ENCODE measurements at regions not wholly inside any gene's neighbourhood (a gene's known extent, or its start where the extent isn't known, plus 50 kb on each side); places are given as distances from the start of the nearest gene placed in this dataset.
"Not testable (repeated sequence)": the region's sequence is repeated elsewhere in the genome, so short reads cannot be mapped to it uniquely, and the experiment has no call there.

DNA sequence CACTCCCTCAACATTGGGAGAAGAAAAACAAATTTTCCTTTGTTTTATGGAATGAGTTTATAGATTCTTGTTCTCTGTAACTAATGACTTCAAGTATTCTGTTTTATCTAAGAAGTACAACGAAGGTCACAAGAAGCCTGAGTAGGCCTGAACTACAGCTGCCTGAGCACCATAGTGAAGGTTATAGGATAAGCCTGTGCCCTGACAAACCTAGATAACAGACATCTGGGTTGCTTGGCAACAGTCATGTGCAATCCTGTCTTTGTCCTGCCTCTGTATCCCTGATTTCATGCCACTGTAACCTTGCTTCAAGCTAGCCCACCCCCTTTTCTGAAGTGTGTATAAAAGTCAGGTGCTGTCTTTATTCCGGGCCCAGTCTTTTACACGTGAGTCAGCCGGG lies 520.8 kb downstream of the KCNJ18 start:
- not testable (repeated sequence) for H3K27ac Mint-ChIP-seq; DNase-seq (ENCODE audit: low spot score in 2 of 2); H3K9me3 Mint-ChIP-seq; H3K36me3 Mint-ChIP-seq; ATAC-seq

GRCh38 chr17:22217135-22217534 lies 524.8 kb downstream of the KCNJ18 start:
- H3K27ac Mint-ChIP-seq = no peak overlapping the region
- no peak for ATAC-seq
- H3K36me3 Mint-ChIP-seq = peaks cover 0 to 10% of the 10 kb centered on the region in 2 donors
- H3K9me3 Mint-ChIP-seq = peaks cover 8% of the 10 kb centered on the region in 2 donors
- no peak for DNase-seq (ENCODE audit: low spot score in 2 of 2)

DNA sequence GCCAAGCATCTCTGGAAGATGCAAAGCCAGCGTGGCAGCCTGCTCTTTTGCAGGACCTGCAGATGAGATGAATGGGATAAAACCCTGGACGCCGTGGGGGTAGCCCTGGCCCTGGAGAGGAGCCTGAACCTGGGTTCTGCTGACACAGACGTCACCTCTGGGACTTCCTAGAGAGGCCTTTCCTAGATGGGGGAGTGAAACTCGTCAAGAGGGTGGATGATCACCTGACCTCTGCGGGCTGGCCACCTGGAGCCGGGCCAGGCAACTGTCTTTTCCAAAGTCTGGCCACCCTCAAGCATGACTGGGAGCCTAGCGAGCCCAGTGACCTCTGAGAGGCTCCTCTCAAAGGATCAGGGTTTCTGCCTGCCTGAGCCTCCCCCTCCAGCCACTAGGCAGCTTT lies 529.0 kb downstream of the KCNJ18 start:
- Mint-ChIP-seq H3K36me3 (peaks cover 0 to 6% of the 10 kb centered on the region in 2 donors), H3K27ac (no peak overlapping the region), H3K9me3 (peaks cover 4 to 5% of the 10 kb centered on the region in 2 donors)
- DNase-seq (ENCODE audit: low spot score in 2 of 2) (no peak), ATAC-seq (no peak)

- peaks cover 3 to 10% of the 10 kb centered on the region in 2 donors for H3K9me3 Mint-ChIP-seq
- not testable (repeated sequence) for ATAC-seq; H3K36me3 Mint-ChIP-seq; DNase-seq (ENCODE audit: low spot score in 2 of 2); H3K27ac Mint-ChIP-seq
Observed at GRCh38 chr17:22226477-22226876, 534.2 kb downstream of the KCNJ18 start.

- not testable (repeated sequence) for DNase-seq (ENCODE audit: low spot score in 2 of 2); H3K27ac Mint-ChIP-seq; H3K36me3 Mint-ChIP-seq; ATAC-seq
- H3K9me3 Mint-ChIP-seq = peaks cover 3 to 10% of the 10 kb centered on the region in 2 donors
Observed at GRCh38 chr17:22226932-22227331, 534.6 kb downstream of the KCNJ18 start.

DNA sequence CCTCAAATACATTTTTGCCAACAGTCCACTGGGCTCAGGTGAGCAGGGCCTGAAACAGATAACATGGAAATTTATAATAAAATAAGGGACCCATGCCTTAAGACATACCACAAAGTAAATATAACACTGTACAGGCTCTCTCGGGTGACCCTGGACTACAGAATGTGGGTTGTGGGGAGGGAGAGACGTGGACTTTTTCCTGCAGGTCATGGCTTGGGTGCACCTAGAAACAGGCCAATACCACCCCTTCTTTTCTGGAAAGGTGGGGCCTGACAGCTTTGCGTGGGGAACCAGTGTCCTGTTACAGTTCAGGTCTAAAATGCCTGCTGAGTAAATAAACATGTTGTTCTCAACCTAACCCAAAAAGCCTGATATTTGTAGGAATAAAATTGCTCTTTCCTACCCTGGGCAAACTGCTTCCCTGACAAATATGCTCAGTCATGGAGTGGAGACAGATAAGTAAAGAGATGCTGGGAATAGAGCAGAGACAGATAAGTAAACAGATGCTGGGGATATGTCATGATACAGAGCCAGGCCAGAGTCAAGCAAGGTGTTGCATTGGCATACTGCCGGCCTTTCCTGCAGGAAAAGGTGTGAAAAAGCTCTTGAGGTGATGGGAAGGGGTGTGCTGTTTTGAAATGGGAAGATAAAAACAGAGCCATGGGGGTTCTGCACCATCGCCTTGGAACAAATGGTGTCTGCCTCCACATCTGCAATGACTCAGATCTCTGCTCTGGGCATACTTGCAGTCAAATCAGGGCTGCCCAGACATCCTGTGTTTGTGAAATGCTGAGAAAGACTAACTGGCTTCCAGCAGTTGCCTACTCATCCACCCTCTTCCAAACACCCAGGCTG lies 535.6 kb downstream of the KCNJ18 start:
- not testable (repeated sequence) for DNase-seq (ENCODE audit: low spot score in 2 of 2); H3K36me3 Mint-ChIP-seq; H3K27ac Mint-ChIP-seq; ATAC-seq
- peaks cover 3 to 10% of the 10 kb centered on the region in 2 donors for H3K9me3 Mint-ChIP-seq

- not testable (repeated sequence) for H3K27ac Mint-ChIP-seq; H3K36me3 Mint-ChIP-seq; ATAC-seq; DNase-seq (ENCODE audit: low spot score in 2 of 2)
- peaks cover 3 to 10% of the 10 kb centered on the region in 2 donors for H3K9me3 Mint-ChIP-seq
Observed at GRCh38 chr17:22229821-22230220, 537.5 kb downstream of the KCNJ18 start.

GRCh38 chr17:22233382-22233781 lies 541.1 kb downstream of the KCNJ18 start:
- H3K36me3 Mint-ChIP-seq = peaks cover 0 to 5% of the 10 kb centered on the region in 2 donors
- peaks cover 3 to 6% of the 10 kb centered on the region in 2 donors for H3K9me3 Mint-ChIP-seq
- ATAC-seq = no peak
- no peak for DNase-seq (ENCODE audit: low spot score in 2 of 2)
- no peak overlapping the region for H3K27ac Mint-ChIP-seq

GRCh38 chr17:22242472-22242871 lies 550.1 kb downstream of the KCNJ18 start:
- H3K36me3 Mint-ChIP-seq = no peaks in the 10 kb centered on the region
- no peaks in the 10 kb centered on the region for H3K9me3 Mint-ChIP-seq
- ATAC-seq (no peak), DNase-seq (ENCODE audit: low spot score in 2 of 2) (no peak)
- no peak overlapping the region for H3K27ac Mint-ChIP-seq

GRCh38 chr17:22251498-22251897 lies 559.2 kb downstream of the KCNJ18 start:
- Mint-ChIP-seq H3K36me3 (no peaks in the 10 kb centered on the region), H3K9me3 (no peaks in the 10 kb centered on the region), H3K27ac (no peak overlapping the region)
- ATAC-seq = peak in 1 of 2 donors; percentile 83
- DNase-seq (ENCODE audit: low spot score in 2 of 2) = no peak

DNA sequence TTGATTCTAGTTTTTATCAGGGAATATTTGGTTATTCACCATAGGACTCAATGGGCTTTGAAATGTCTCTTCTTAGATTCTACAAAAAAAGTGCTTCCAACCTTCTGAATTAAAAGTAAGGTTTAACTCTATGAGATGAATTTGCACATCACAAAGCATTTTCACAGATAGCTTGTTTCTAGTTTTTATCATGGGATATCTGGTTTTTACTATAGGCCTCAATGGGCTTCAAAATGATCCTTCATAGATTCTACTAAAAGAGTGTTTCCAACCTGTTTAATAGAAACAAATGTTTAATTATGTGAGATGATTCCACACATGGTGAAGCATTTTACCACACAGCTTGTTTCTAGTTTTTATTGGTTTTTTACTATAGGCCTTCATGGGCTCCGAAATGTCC lies 560.7 kb downstream of the KCNJ18 start:
- ATAC-seq (no peak), DNase-seq (ENCODE audit: low spot score in 2 of 2) (no peak)
- Mint-ChIP-seq H3K9me3 (no peaks in the 10 kb centered on the region), H3K36me3 (no peaks in the 10 kb centered on the region), H3K27ac (no peak overlapping the region)

- ATAC-seq (no peak), DNase-seq (ENCODE audit: low spot score in 2 of 2) (no peak)
- H3K36me3 Mint-ChIP-seq = no peaks in the 10 kb centered on the region
- peaks cover 4 to 5% of the 10 kb centered on the region in 2 donors for H3K9me3 Mint-ChIP-seq
- no peak overlapping the region for H3K27ac Mint-ChIP-seq
Observed at GRCh38 chr17:22265807-22266206, 573.5 kb downstream of the KCNJ18 start.

- Mint-ChIP-seq H3K9me3 (peaks cover 4 to 5% of the 10 kb centered on the region in 2 donors), H3K27ac (no peak overlapping the region), H3K36me3 (no peaks in the 10 kb centered on the region)
- DNase-seq (ENCODE audit: low spot score in 2 of 2) = no peak
- ATAC-seq = no peak
Observed at GRCh38 chr17:22266231-22266630, 573.9 kb downstream of the KCNJ18 start.

DNA sequence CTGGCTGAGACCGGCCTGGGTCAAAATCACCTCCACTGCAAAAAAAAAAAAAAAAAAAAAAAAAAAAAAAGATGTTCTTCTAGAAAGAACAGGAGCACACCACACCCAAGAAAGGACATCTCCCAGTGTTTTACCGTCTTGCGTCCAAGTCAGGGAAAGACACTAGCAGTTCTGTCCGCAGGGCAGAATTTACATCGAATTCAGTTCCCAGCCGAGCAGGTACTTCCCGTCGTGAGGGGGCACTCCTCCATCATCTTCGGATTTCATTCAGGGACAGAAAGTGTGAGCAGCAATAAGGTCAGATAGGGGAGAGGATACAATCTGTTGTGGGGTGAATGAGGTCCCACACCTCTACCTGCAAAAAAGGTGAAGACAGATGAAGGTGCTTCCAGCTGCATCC lies 574.7 kb downstream of the KCNJ18 start:
- DNase-seq (ENCODE audit: low spot score in 2 of 2) = no peak
- no peak for ATAC-seq
- Mint-ChIP-seq H3K9me3 (peaks cover 11 to 12% of the 10 kb centered on the region in 2 donors), H3K36me3 (peaks cover 0 to 6% of the 10 kb centered on the region in 2 donors), H3K27ac (peak overlapping the region in 1 of 2 donors; percentile 29)

GRCh38 chr17:22268214-22268911 lies 576.0 kb downstream of the KCNJ18 start:
- DNase-seq (ENCODE audit: low spot score in 2 of 2) = no peak
- H3K27ac Mint-ChIP-seq = no peak overlapping the region
- H3K36me3 Mint-ChIP-seq = peaks cover 0 to 7% of the 10 kb centered on the region in 2 donors
- H3K9me3 Mint-ChIP-seq = peaks cover 15 to 17% of the 10 kb centered on the region in 2 donors
- no peak for ATAC-seq

GRCh38 chr17:22268912-22269220 lies 576.5 kb downstream of the KCNJ18 start:
- Mint-ChIP-seq H3K9me3 (peaks cover 15 to 17% of the 10 kb centered on the region in 2 donors), H3K27ac (no peak overlapping the region), H3K36me3 (peaks cover 0 to 7% of the 10 kb centered on the region in 2 donors)
- no peak for DNase-seq (ENCODE audit: low spot score in 2 of 2)
- no peak for ATAC-seq

- DNase-seq (ENCODE audit: low spot score in 2 of 2) (no peak), ATAC-seq (no peak)
- Mint-ChIP-seq H3K27ac (no peak overlapping the region), H3K36me3 (peaks cover 0 to 7% of the 10 kb centered on the region in 2 donors), H3K9me3 (peaks cover 15 to 17% of the 10 kb centered on the region in 2 donors)
Observed at GRCh38 chr17:22270381-22270780, 578.1 kb downstream of the KCNJ18 start.
